Common myeloid progenitor, CD34-positive (primary cell): ENCODE measurements at regions not wholly inside any gene's neighbourhood (a gene's known extent, or its start where the extent isn't known, plus 50 kb on each side); places are given as distances from the start of the nearest gene placed in this dataset.

ENCODE experiments used
- CTCF ChIA-PET: fragments of 350-600 bp; sonication (Branson Sonifier 250); formaldehyde crosslinking; loops from one replicate; lab custom pipeline; 2021; ENCODE audit warnings: antibody characterized with exemption; lab: Charles Lee
- POLR2A ChIA-PET: fragments of 350-600 bp; sonication (Branson Sonifier 250); formaldehyde crosslinking; loops from one replicate; lab custom pipeline; 2021; ENCODE audit warnings: antibody characterized with exemption; lab: Charles Lee
- DNase-seq, 3 donors: peaks; one replicate each; pipeline versions ENCODE4 v3.0.0 to v3.0.0-alpha.2; 2013
- H3K27ac ChIP-seq, 2 experiments: 1 replicate in 1 of 2; 2 replicates in 1 of 2; pipeline ENCODE4 v1.7.0; 2013; ENCODE audit warnings: inconsistent platforms in 2 of 2, low read length in 2 of 2, mild to moderate bottlenecking in 2 of 2, low read depth in 1 of 2, moderate library complexity in 1 of 2; ENCODE audit not compliant: severe bottlenecking in 2 of 2, insufficient read depth in 1 of 2, poor library complexity in 1 of 2
- H3K27me3 ChIP-seq, 5 experiments: replicated peaks in 2 of 5; 1 replicate in 3 of 5; 2 replicates in 2 of 5; pipeline versions ENCODE4 v1.6.1 to v1.7.0; 2013; ENCODE audit warnings: low read length in 4 of 5, mild to moderate bottlenecking in 2 of 5, moderate library complexity in 2 of 5, inconsistent platforms in 1 of 5; ENCODE audit not compliant: insufficient read depth in 5 of 5, control insufficient read depth in 4 of 5
- H3K36me3 ChIP-seq, 4 experiments: 1 replicate in 2 of 4; 2 replicates in 2 of 4; pipeline versions ENCODE4 v1.6.1 to v1.7.0; 2013; ENCODE audit warnings: low read length in 3 of 4, control low read depth in 1 of 4, mild to moderate bottlenecking in 1 of 4; ENCODE audit not compliant: control insufficient read depth in 4 of 4, insufficient read depth in 4 of 4
- H3K4me1 ChIP-seq, 4 experiments: 1 replicate in 3 of 4; 2 replicates in 1 of 4; pipeline versions ENCODE4 v1.6.1 to v1.7.1; 2013; ENCODE audit warnings: low read length in 3 of 4, mild to moderate bottlenecking in 3 of 4, control low read depth in 1 of 4, inconsistent platforms in 1 of 4, moderate library complexity in 1 of 4; ENCODE audit not compliant: control insufficient read depth in 4 of 4, insufficient read depth in 4 of 4; ENCODE audit errors: control extremely low read depth in 1 of 4
- H3K4me3 ChIP-seq, 7 experiments: 1 replicate in 4 of 7; 2 replicates in 3 of 7; pipeline versions ENCODE4 v1.5.1 to v1.7.0; 2013; ENCODE audit warnings: mild to moderate bottlenecking in 7 of 7, low read length in 6 of 7, moderate library complexity in 6 of 7, inconsistent platforms in 2 of 7, low read depth in 2 of 7, control low read depth in 1 of 7; ENCODE audit not compliant: insufficient read depth in 4 of 7, control insufficient read depth in 1 of 7; ENCODE audit errors: extremely low read depth in 1 of 7
- H3K9me3 ChIP-seq, 5 experiments: 1 replicate in 4 of 5; 2 replicates in 1 of 5; pipeline versions ENCODE4 v1.6.1 to v1.7.1; 2013; ENCODE audit warnings: low read length in 4 of 5, mild to moderate bottlenecking in 2 of 5, inconsistent platforms in 1 of 5, low read depth in 1 of 5, moderate library complexity in 1 of 5; ENCODE audit not compliant: control insufficient read depth in 4 of 5, insufficient read depth in 2 of 5; ENCODE audit errors: control extremely low read depth in 1 of 5
- WGBS: methylation state at CpG from one replicate; pipeline ENCODE4 v1.1.5; 2013; ENCODE audit not compliant: insufficient coverage; 5-methylcytosine and 5-hydroxymethylcytosine counted together

DNA sequence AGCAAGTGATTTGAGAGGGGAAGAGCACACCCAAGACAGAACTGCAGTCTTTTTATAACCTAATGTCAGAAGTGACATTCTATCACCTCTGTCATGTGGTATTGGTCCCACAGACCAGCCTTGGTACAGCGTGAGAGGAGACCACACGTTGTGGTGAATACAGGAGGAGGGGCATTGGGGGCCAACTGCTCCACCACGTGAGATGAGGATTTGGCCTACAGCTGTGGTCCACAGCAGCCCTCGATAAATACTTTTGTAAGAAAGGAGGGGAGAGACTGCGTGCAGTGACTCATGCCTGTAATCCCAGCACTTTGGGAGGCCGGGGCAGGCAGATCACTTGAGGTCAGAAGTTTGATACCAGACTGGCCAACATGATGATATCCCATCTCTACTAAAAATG lies 243.1 kb downstream of the FGFR2 start:
- Histone ChIP-seq H3K27me3 (no peaks in the 10 kb centered on the region), H3K27ac (no peak overlapping the region), H3K4me3 (no peak overlapping the region), H3K36me3 (no peaks in the 10 kb centered on the region), H3K4me1 (peaks cover 0 to 3% (median 0%) of the 10 kb centered on the region in 4 experiments), H3K9me3 (peaks cover 0 to 8% (median 0%) of the 10 kb centered on the region in 5 experiments)
- DNase-seq = no peak
- POLR2A ChIA-PET = no interaction called here
- WGBS = 97% methylated on average over 4 of the region's 6 CpGs
- CTCF ChIA-PET = no interaction called here

DNA sequence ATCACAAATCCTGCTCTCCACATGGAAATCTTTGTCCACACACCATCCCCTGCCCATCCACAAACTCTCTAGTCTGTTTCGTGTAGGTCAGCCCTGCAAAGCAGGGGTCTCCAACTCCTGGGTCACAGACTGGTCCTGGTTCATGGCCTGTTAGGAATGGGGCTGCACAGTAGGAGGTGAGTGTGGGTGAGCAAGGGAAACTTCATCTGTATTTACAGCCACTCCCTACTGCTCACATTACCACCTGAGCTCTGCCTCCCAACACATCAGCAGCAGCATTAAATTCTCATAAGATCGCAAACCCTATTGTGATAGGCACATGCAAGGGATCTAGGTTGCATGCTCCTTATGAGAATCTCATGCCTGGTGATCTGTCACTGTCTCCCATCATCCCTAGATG lies 242.1 kb downstream of the FGFR2 start:
- WGBS = no CpG with 5 or more reads among the region's 2 CpGs
- CTCF ChIA-PET = no interaction called here
- H3K27ac ChIP-seq = no peak overlapping the region

DNA sequence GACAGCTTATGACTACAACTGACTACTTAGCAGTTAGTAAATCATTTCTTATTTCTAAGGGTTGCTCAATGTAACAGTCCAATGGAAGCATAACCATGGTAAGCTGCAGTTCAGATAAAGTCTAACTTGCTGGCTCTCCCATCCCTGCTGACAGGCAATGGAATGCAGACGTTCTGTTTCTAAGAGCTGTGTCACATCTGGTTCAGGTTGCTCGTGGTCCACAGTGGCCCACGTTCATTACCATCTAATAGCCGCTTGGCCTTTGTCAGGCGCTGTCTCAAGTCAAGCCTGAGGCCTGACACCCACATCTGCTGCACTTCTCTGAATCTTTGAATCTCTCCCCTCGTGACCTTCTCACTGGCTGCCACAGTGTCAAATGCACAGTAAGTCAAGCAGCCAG lies 240.8 kb downstream of the FGFR2 start:
- no peak for DNase-seq
- Histone ChIP-seq H3K27me3 (no peaks in the 10 kb centered on the region), H3K4me1 (peaks cover 0 to 3% (median 0%) of the 10 kb centered on the region in 4 experiments), H3K36me3 (no peaks in the 10 kb centered on the region), H3K9me3 (peaks cover 0 to 8% (median 0%) of the 10 kb centered on the region in 5 experiments), H3K27ac (no peak overlapping the region), H3K4me3 (no peak overlapping the region)
- ChIA-PET POLR2A (no interaction called here), CTCF (no interaction called here)
- WGBS = 97% methylated on average over 6 of the region's 6 CpGs

More for the DNA sequence above, 242.1 kb downstream of the FGFR2 start:
- Histone ChIP-seq H3K4me3 (no peak overlapping the region), H3K4me1 (peaks cover 0 to 3% (median 0%) of the 10 kb centered on the region in 4 experiments), H3K36me3 (no peaks in the 10 kb centered on the region), H3K27me3 (no peaks in the 10 kb centered on the region), H3K9me3 (peaks cover 0 to 8% (median 0%) of the 10 kb centered on the region in 5 experiments)
- DNase-seq = no peak
- POLR2A ChIA-PET = no interaction called here

DNA sequence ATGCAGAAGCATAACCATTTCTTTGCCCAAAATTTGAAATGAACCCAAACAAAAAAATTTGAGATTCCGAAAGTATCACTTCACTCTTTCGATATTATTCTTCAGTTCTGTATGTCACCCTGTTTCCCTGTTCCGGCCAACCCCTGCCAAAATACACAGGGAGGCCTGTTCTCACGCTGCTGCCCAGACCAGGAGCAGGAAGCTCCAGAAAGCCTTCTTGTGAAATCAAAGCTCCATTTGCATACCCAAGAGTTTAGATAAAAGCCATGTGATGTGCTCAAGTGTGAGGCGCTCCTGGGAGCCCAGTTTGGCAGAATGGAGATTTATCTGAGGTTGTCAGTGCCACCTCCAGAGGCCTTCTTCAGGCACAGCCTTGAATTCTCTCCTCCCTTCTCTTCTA lies 236.2 kb downstream of the FGFR2 start:
- no peaks in the 10 kb centered on the region for H3K36me3 ChIP-seq
- CTCF ChIA-PET = no interaction called here
- 100% methylated on average over 5 of the region's 5 CpGs for WGBS

DNA sequence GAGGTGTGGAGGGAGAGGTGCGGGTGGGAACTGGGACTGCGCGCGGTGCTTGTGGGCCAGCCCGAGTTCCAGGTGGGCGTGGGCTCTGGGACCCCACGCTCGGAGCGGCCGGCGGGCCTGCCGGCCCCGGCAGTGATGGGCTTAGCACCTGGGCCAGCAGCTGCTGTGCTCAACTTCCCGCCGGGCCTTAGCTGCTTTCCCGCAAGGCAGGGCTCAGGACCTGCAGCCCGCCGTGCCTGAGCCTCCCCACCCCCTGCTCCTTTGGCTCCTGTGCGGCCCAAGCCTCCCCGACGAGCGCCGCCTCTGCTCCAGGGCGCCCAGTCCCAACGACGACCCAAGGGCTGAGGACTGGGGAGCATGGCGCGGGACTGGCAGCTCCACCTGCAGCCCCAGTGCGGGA lies 232.7 kb downstream of the FGFR2 start:
- Histone ChIP-seq H3K4me3 (no peak overlapping the region), H3K9me3 (no peaks in the 10 kb centered on the region), H3K36me3 (no peaks in the 10 kb centered on the region), H3K4me1 (no peaks in the 10 kb centered on the region), H3K27me3 (peaks cover 0 to 5% (median 0%) of the 10 kb centered on the region in 5 experiments), H3K27ac (no peak overlapping the region)
- ChIA-PET POLR2A (no interaction called here), CTCF (no interaction called here)
- no peak for DNase-seq
- WGBS = 96% methylated on average over 19 of the region's 29 CpGs

More for the DNA sequence above, 236.2 kb downstream of the FGFR2 start:
- no peak overlapping the region for H3K27ac ChIP-seq
- no peak overlapping the region for H3K4me3 ChIP-seq
- POLR2A ChIA-PET = no interaction called here
- H3K27me3 ChIP-seq = no peaks in the 10 kb centered on the region
- no peak for DNase-seq
- no peaks in the 10 kb centered on the region for H3K9me3 ChIP-seq
- H3K4me1 ChIP-seq = peaks cover 0 to 3% (median 0%) of the 10 kb centered on the region in 4 experiments

DNA sequence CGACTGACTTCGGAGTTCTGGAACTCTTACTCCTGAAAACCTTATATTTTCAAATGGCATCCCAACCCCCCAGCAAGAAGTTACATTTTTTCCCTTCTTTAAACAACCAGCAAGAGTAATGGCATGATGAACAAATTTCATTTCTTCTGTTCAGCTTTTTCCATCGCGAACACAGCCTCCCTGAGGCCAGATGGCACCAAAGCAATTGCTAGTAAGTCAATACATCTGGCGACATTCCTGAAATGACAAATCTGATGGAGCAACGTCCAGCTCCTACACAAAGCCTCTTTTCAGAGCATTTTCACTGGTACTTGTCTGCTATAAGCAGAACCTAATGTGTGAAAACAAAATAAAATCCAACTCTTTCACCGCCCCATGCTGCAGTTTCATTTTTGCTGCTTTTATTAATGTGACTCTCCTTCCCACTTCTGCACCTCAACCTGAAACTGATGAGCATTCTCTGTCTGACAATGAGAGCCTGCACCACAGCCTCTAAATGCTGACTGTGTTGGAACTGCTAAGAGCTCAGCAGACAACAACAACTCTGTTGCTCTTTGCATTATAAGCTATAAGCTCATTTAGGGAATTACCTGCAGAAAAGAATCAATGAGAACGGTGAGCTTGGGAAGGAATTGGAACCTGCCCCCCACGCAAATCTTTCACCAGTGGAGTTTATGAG lies 229.8 kb downstream of the FGFR2 start:
- CTCF ChIA-PET = no interaction called here
- Histone ChIP-seq H3K36me3 (no peaks in the 10 kb centered on the region), H3K27ac (no peak overlapping the region), H3K27me3 (peaks cover 0 to 5% (median 0%) of the 10 kb centered on the region in 5 experiments), H3K9me3 (no peaks in the 10 kb centered on the region), H3K4me3 (no peak overlapping the region), H3K4me1 (no peaks in the 10 kb centered on the region)
- 87% methylated on average over 7 of the region's 9 CpGs for WGBS
- DNase-seq = no peak
- POLR2A ChIA-PET = no interaction called here

DNA sequence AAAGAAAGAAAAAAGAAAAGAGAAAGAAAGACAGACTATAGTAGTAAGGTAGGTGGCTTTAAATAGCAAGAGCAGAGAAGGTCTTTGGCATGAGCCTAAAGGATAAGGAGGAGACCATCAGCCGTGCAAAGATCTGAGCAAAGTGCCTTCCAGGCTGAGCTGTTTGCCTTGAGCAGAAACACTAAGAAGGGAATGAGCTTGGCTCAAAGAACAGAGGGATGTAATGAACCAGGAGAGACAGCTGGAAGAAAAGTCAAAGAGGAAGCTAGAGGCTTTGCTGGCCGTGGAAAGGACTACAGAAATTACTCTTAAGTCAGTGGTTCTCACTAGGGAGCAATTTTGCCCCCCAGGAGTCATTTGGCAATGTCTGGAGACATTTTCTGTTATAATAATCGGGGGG lies 228.6 kb downstream of the FGFR2 start:
- 83% methylated on average over 3 of the region's 3 CpGs for WGBS
- H3K36me3 ChIP-seq = no peaks in the 10 kb centered on the region
- H3K4me3 ChIP-seq = no peak overlapping the region
- no peaks in the 10 kb centered on the region for H3K9me3 ChIP-seq
- peaks cover 0 to 5% (median 0%) of the 10 kb centered on the region in 5 experiments for H3K27me3 ChIP-seq
- no peaks in the 10 kb centered on the region for H3K4me1 ChIP-seq
- CTCF ChIA-PET = no interaction called here
- POLR2A ChIA-PET = no interaction called here
- H3K27ac ChIP-seq = no peak overlapping the region
- no peak for DNase-seq
